GM18520 (cell line): ENCODE measurements at regions not wholly inside any gene's neighbourhood (a gene's known extent, or its start where the extent isn't known, plus 50 kb on each side); places are given as distances from the start of the nearest gene placed in this dataset.

Source experiments
- ATAC-seq: cut with Tn5 transposase; IDR thresholded peaks from one replicate; pipeline ENCODE4 v1.9.1; 2021; ENCODE audit not compliant: unreplicated experiment

GRCh38 chr19:27660428-27660827 lies 1552.5 kb downstream of the UQCRFS1 start:
- no peak for ATAC-seq

GRCh38 chr19:27657271-27658051 lies 1555.5 kb downstream of the UQCRFS1 start:
- no peak for ATAC-seq

- ATAC-seq, result no peak
Measured at GRCh38 chr19:27654266-27654990, 1558.5 kb downstream of the UQCRFS1 start.

- no peak for ATAC-seq
Measured at GRCh38 chr19:27652796-27653195, 1560.2 kb downstream of the UQCRFS1 start.

GRCh38 chr19:27652281-27652680 lies 1560.7 kb downstream of the UQCRFS1 start:
- ATAC-seq, result no peak

- ATAC-seq, result no peak
Measured at GRCh38 chr19:27647423-27647822, 1565.5 kb downstream of the UQCRFS1 start.

GRCh38 chr19:27635401-27635800 lies 1577.5 kb downstream of the UQCRFS1 start:
- ATAC-seq, result no peak

- no peak for ATAC-seq
Measured at GRCh38 chr19:27618006-27618405, 1594.9 kb downstream of the UQCRFS1 start.

- no peak for ATAC-seq
Measured at GRCh38 chr19:27580906-27581305, 1632.0 kb downstream of the UQCRFS1 start.
